ENCODE measurements at regions not wholly inside any gene's neighbourhood (a gene's known extent, or its start where the extent isn't known, plus 50 kb on each side); places are given as distances from the start of the nearest gene placed in this dataset.

GRCh38 chr6:113586413-113587077, 270.6 kb upstream of the MARCKS start:
- in situ Hi-C loops (cut with HindIII; ENCODE audit: low sequenced_read_pairs) = no loop called here
- DNase-seq (ENCODE audit: low read depth, low spot score) = peak; percentile 52
- TF ChIP-seq CTCF (IDR thresholded peaks at IDR 0.05; ENCODE audit: low read depth, low read length) = no peak
- no peak overlapping the region for H3K4me3 ChIP-seq (ENCODE audit: low read depth, low read length)

GRCh38 chr6:113587078-113587699, 270.0 kb upstream of the MARCKS start:
- no peak overlapping the region for H3K4me3 ChIP-seq (ENCODE audit: low read depth, low read length)
- in situ Hi-C loops (cut with HindIII; ENCODE audit: low sequenced_read_pairs) = no loop called here
- DNase-seq (ENCODE audit: low read depth, low spot score) = no peak
- no peak for TF ChIP-seq CTCF (IDR thresholded peaks at IDR 0.05; ENCODE audit: low read depth, low read length)

GRCh38 chr6:113588646-113589045, 268.5 kb upstream of the MARCKS start:
- H3K4me3 ChIP-seq (ENCODE audit: low read depth, low read length) = no peak overlapping the region
- in situ Hi-C loops (cut with HindIII; ENCODE audit: low sequenced_read_pairs) = no loop called here
- no peak for TF ChIP-seq CTCF (IDR thresholded peaks at IDR 0.05; ENCODE audit: low read depth, low read length)
- DNase-seq (ENCODE audit: low read depth, low spot score) = peak; percentile 35

GRCh38 chr6:113591896-113592827, 265.0 kb upstream of the MARCKS start:
- DNase-seq (ENCODE audit: low read depth, low spot score) = peak; percentile 73
- no peak overlapping the region for H3K4me3 ChIP-seq (ENCODE audit: low read depth, low read length)
- in situ Hi-C loops (cut with HindIII; ENCODE audit: low sequenced_read_pairs) = no loop called here
- no peak for TF ChIP-seq CTCF (IDR thresholded peaks at IDR 0.05; ENCODE audit: low read depth, low read length)

- no peak for DNase-seq (ENCODE audit: low read depth, low spot score)
- in situ Hi-C loops (cut with HindIII; ENCODE audit: low sequenced_read_pairs) = no loop called here
- H3K4me3 ChIP-seq (ENCODE audit: low read depth, low read length) = no peak overlapping the region
- no peak for TF ChIP-seq CTCF (IDR thresholded peaks at IDR 0.05; ENCODE audit: low read depth, low read length)
Measured at GRCh38 chr6:113594726-113595125, 262.4 kb upstream of the MARCKS start.

- H3K4me3 ChIP-seq (ENCODE audit: low read depth, low read length) = no peak overlapping the region
- in situ Hi-C loops (cut with HindIII; ENCODE audit: low sequenced_read_pairs) = no loop called here
- DNase-seq (ENCODE audit: low read depth, low spot score) = peak; percentile 72
- no peak for TF ChIP-seq CTCF (IDR thresholded peaks at IDR 0.05; ENCODE audit: low read depth, low read length)
Measured at GRCh38 chr6:113595911-113596376, 261.2 kb upstream of the MARCKS start.

All from astrocyte of the spinal cord (primary cell).